ENCODE measurements at regions not wholly inside any gene's neighbourhood (a gene's known extent, or its start where the extent isn't known, plus 50 kb on each side); places are given as distances from the start of the nearest gene placed in this dataset.

- Histone ChIP-seq H3K23ac (ENCODE audit: low read depth, low read length) (no peak overlapping the region), H4K8ac (ENCODE audit: low read depth in 2 of 2, low read length in 2 of 2) (no peak overlapping the region), H3K18ac (ENCODE audit: low read depth, low read length) (no peak overlapping the region), H3K27ac (ENCODE audit: insufficient read depth, low read length) (no peak overlapping the region), H3K4me3 (ENCODE audit: insufficient read depth, low read depth, low read length) (no peak overlapping the region), H2AK5ac (ENCODE audit: low read depth, low read length) (no peak overlapping the region), H3K9me3 (ENCODE audit: control insufficient read depth, insufficient read depth, low read length) (peaks cover 18% of the 10 kb centered on the region; the same call in 1 of the 2 replicates), H2BK20ac (ENCODE audit: low read depth, low read length) (no peak overlapping the region), H3K79me1 (ENCODE audit: low read depth in 1 of 2, low read length in 2 of 2) (no peaks in the 10 kb centered on the region), H3K56ac (ENCODE audit: extremely low read depth, insufficient read depth, low read length) (no peak overlapping the region), H2BK120ac (ENCODE audit: low read depth, low read length) (no peak overlapping the region), H3K27me3 (ENCODE audit: control insufficient read depth, insufficient read depth, low read length) (no peaks in the 10 kb centered on the region), H2AFZ (replicated peaks; ENCODE audit: low read length, poor library complexity) (no peak overlapping the region), H3K14ac (replicated peaks; ENCODE audit: low read depth, low read length) (no peak overlapping the region), H3K9ac (ENCODE audit: low read depth, low read length) (no peak overlapping the region), H3K9me1 (ENCODE audit: insufficient read depth, low read length) (no peaks in the 10 kb centered on the region), H3K4me2 (ENCODE audit: low read depth, low read length) (no peak overlapping the region), H4K91ac (ENCODE audit: insufficient read depth, low read depth, low read length) (no peak overlapping the region), H3K4me1 (ENCODE audit: control insufficient read depth, insufficient read depth, low read length) (no peaks in the 10 kb centered on the region), H3K36me3 (ENCODE audit: control insufficient read depth, insufficient read depth, low read length) (no peaks in the 10 kb centered on the region), H3K4ac (ENCODE audit: low read depth, low read length) (no peak overlapping the region), H4K5ac (ENCODE audit: low read depth, low read length) (no peak overlapping the region), H2AK9ac (replicated peaks; ENCODE audit: low read depth, low read length, poor library complexity) (no peak overlapping the region), H2BK5ac (ENCODE audit: low read depth, low read length, poor library complexity, severe bottlenecking) (no peak overlapping the region), H2BK15ac (ENCODE audit: low read depth, low read length) (no peak overlapping the region), H4K20me1 (ENCODE audit: insufficient read depth, low read length) (no peaks in the 10 kb centered on the region)
- ChIA-PET CTCF (no interaction called here), POLR2A (ENCODE audit: unreplicated experiment) (no interaction called here)
- ATAC-seq (ENCODE audit: low read depth) (no peak), DNase-seq (no peak)
- TF ChIP-seq CHD1 (IDR thresholded peaks at IDR 0.05; ENCODE audit: low read depth, low read length) (no peak), FOS (IDR thresholded peaks at IDR 0.05; ENCODE audit: low read depth, low read length) (no peak), MAZ (IDR thresholded peaks at IDR 0.05; ENCODE audit: borderline replicate concordance, low read depth, low read length) (no peak), NFE2L2 (IDR thresholded peaks at IDR 0.05; ENCODE audit: low read depth, low read length) (no peak), MXI1 (IDR thresholded peaks at IDR 0.05; ENCODE audit: borderline replicate concordance, low read depth, low read length) (no peak), MAFK (IDR thresholded peaks at IDR 0.05; ENCODE audit: low read depth, low read length) (no peak), RAD21 (IDR thresholded peaks at IDR 0.05; ENCODE audit: low read length) (no peak), RCOR1 (IDR thresholded peaks at IDR 0.05; ENCODE audit: insufficient replicate concordance, low read length) (no peak), CTCF (conservative IDR thresholded peaks at IDR 0.05; ENCODE audit: low read depth, low read length) (no peak), RFX5 (IDR thresholded peaks at IDR 0.05; ENCODE audit: low read depth, low read length) (no peak), USF2 (IDR thresholded peaks at IDR 0.05; ENCODE audit: low read depth, low read length) (no peak), CEBPB (IDR thresholded peaks at IDR 0.05; ENCODE audit: low read depth, low read length) (no peak), POLR2A (IDR thresholded peaks at IDR 0.05; ENCODE audit: low read depth, low read length) (no peak), BHLHE40 (IDR thresholded peaks at IDR 0.05; ENCODE audit: low read depth, low read length) (no peak), SMC3 (IDR thresholded peaks at IDR 0.05; ENCODE audit: low read depth, low read length) (no peak), ELK1 (IDR thresholded peaks at IDR 0.05; ENCODE audit: borderline replicate concordance, low read depth, low read length) (no peak)
- no CpG with 5 or more reads among the region's 3 CpGs for WGBS, 2 experiments (ENCODE audit: extremely low coverage in 2 of 2, insufficient read length in 1 of 2)
- in situ Hi-C loops (cut with MboI; ENCODE audit: low sequenced_read_pairs) = no loop called here
- dilution Hi-C loops (cut with HindIII; ENCODE audit: low sequenced_read_pairs, unreplicated experiment) = no loop called here
- no TSS peak for BruUV-seq (replicated peaks)
- intact Hi-C loops (cut with micrococcal nuclease) = no loop called here
Measured at GRCh38 chr10:8173866-8174243, 119.4 kb downstream of the GATA3 start.

Measured in IMR-90 (cell line).